ENCODE measurements at regions not wholly inside any gene's neighbourhood (a gene's known extent, or its start where the extent isn't known, plus 50 kb on each side); places are given as distances from the start of the nearest gene placed in this dataset.

DNA sequence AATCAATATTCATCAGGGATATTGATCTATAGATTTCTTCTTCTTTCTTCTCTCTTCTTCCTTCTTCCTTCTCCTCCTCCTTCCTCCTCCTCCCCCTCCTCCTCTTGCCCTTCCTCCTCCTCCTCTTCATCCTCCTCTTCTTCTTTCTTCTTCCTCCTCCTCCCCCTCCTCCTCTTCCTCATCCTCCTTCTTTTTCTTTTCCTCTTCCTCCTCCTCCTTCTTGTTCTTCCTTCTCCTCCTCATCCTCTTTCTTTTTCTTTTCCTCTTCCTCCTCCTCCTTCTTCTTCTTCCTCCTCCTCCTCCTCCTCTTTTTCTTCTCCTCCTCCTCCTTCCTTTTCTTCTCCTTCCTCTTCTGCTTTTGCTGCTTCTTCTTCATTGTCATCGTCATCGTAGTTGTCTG lies 52.4 kb upstream of the SERINC1 start:
- no peak for DNase-seq (ENCODE audit: low read depth in 3 of 3, low spot score in 1 of 3)

DNA sequence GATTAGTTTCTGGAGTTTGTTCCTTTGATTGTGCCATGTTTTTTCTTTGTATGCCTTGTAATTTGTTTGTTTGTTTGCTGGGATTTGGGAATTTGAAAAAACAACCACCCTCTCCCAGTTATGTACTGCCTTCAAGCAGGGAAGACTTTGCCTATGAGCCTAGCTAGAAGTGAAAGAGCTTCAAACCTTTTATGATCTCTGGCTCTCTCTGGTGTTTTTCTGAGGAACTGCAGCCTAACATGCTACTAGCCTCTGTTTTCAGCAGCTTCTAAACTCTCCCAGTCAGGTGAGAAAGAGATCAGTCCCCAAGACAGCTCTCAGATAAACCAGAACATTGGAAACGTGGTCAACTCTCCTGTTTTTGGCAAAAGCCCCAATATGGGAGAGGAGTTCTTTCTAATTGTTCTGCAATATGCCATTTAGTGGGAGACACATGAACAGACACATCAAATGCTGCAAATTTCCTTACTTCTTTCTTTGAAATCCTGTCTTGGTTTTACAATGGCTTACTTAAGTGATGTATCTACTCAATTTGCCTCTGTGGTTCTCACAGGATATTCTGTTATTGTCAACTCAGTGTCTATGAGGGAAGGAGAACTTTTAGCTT lies 58.9 kb upstream of the SERINC1 start:
- DNase-seq (ENCODE audit: low read depth in 3 of 3, low spot score in 1 of 3), result peak in 1 of 3 donors; percentile 22

DNA sequence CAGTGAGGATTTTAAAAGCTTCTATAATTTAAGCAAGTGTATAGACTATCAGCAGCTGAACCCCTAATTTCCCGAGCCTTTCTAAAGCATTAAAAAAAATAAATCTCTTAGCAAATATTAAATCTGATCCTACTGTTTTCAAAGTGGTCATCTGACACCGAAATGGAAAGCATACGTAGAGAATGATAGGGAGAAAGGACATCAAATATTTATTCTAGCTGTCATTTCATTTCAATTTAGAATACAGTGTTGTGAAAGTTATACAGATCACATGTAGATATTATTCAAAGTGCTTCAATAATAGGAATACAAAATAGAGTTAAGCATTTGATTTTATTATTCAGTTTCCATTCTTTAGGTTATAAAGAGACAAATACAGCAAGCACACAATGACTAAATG lies 61.9 kb upstream of the PKIB start:
- DNase-seq (ENCODE audit: low read depth in 3 of 3, low spot score in 1 of 3), result no peak

DNA sequence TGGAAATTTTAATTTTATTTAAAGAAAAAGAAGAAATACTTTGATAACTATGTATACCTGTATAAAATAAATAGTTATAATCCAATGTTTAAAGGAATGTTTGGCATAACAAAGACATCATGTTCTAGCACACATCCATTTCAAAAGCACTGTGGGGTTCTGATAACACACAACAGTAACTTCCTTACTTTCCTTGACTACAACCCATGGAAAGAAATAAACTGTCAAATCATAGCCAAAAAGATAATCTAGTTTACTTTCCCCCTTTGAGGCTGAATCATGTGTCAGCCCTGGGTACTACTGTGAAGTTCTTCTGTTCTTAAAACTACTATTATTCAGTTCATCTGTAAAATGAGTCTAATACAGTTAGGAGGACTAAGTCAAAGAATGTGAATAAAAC lies 61.4 kb upstream of the PKIB start:
- DNase-seq (ENCODE audit: low read depth in 3 of 3, low spot score in 1 of 3), result no peak

DNA sequence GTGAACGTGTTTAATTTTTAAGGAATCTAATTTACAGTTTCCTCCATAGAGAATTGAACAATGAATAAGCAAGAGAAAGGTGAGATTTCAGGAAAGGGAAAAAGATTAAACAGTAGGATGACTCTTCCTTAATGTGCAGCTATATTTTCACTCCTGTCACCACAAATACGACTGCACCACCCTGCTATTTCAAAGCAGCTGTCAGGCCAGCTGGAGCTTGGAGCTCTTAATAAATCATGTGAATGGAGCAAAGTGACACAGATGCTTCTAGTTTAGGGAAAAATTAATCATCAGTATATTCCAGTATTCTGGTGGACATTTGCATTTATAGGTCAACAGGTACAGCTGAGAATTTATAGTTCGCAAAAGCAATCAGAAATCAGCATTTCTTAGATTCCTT lies 56.5 kb upstream of the PKIB start:
- DNase-seq (ENCODE audit: low read depth in 3 of 3, low spot score in 1 of 3), result no peak

DNA sequence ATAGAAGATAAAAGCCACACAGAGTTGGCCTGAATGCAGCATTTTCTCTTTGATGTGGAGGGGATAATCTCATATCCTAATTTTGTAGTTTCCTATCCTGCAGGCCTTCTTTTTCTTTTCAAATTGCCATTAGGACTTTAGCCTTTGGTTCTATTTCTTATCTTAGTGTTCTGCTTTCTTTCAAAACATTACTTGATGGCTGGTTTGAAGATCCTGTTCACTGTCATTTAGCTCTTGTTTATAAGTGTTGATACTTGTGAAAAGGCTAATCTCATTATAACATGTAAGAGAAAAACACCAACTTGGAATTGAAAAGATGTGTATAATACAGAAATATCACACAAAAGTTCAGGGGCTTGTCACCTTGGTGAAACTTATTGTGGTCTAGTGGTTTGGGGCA lies 54.6 kb upstream of the PKIB start:
- no peak for DNase-seq (ENCODE audit: low read depth in 3 of 3, low spot score in 1 of 3)

DNA sequence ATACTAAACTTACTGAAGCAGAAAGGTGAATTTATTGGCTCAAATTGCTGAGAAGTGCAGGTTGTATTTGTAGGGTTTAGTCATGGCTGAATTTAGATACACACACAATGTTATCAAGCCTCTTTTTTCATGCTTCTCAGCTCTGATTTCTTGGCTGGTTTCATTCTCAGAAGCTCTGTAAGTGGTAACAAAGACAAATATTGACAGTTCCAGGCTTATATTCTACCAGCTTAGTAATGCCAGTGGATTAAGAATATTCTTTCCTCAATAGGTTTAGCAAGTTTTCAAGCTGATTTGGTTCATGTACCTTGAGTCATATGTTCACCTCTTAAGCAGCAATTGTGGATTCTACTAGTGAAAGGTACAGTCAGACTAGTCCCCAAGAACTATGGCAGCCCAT lies 52.1 kb upstream of the PKIB start:
- DNase-seq (ENCODE audit: low read depth in 3 of 3, low spot score in 1 of 3), result no peak
